Natural killer cell (primary cell): ENCODE measurements at regions not wholly inside any gene's neighbourhood (a gene's known extent, or its start where the extent isn't known, plus 50 kb on each side); places are given as distances from the start of the nearest gene placed in this dataset.

Source experiments
- ATAC-seq, 3 donors: fragments of 150-1000 bp in 2 of 3; fragments of 200-7000 bp in 1 of 3; cut with Tn5 transposase; 1 replicate in 1 of 3; 2 replicates in 2 of 3; pipeline ENCODE4 v1.10.0; 2021; ENCODE audit warnings: mild to moderate bottlenecking in 2 of 3, moderate library complexity in 2 of 3
- DNase-seq, 2 donors: peaks; one replicate each; pipeline versions ENCODE4 v3.0.0 to v3.0.0-alpha.2; 2013 to 2021; ENCODE audit warnings: mixed read lengths in 1 of 2
- H3K27ac ChIP-seq: one replicate; pipeline ENCODE4 v1.5.1; 2013; ENCODE audit warnings: mild to moderate bottlenecking, low read length
- H3K27me3 ChIP-seq: one replicate; pipeline ENCODE4 v1.6.1; 2013; ENCODE audit warnings: low read length; ENCODE audit not compliant: control insufficient read depth, insufficient read depth
- H3K36me3 ChIP-seq: one replicate; pipeline ENCODE4 v1.6.1; 2013; ENCODE audit warnings: low read length; ENCODE audit not compliant: control insufficient read depth, insufficient read depth
- H3K4me1 ChIP-seq: one replicate; pipeline ENCODE4 v1.6.1; 2013; ENCODE audit warnings: low read length; ENCODE audit not compliant: control insufficient read depth, insufficient read depth
- H3K4me3 ChIP-seq: one replicate; pipeline ENCODE4 v1.5.1; 2013; ENCODE audit warnings: low read length
- H3K9me3 ChIP-seq: one replicate; pipeline ENCODE4 v1.6.1; 2013; ENCODE audit warnings: low read length; ENCODE audit not compliant: control insufficient read depth, insufficient read depth
- H3K27ac Mint-ChIP-seq, 2 donors: one replicate each; pipeline ENCODE4 v1.8.0; 2022; ENCODE audit warnings: mild to moderate bottlenecking in 2 of 2, mixed read lengths in 2 of 2, moderate library complexity in 1 of 2
- H3K27me3 Mint-ChIP-seq, 2 donors: one replicate each; pipeline ENCODE4 v1.8.0; 2022; ENCODE audit warnings: low read depth in 2 of 2, mixed read lengths in 2 of 2
- H3K36me3 Mint-ChIP-seq: one replicate; pipeline ENCODE4 v1.8.0; 2022; ENCODE audit warnings: mixed read lengths
- H3K4me1 Mint-ChIP-seq, 2 donors: one replicate each; pipeline ENCODE4 v1.8.0; 2022; ENCODE audit warnings: mixed read lengths in 2 of 2
- H3K4me3 Mint-ChIP-seq: one replicate; pipeline ENCODE4 v1.8.0; 2022; ENCODE audit warnings: mild to moderate bottlenecking, moderate library complexity, mixed read lengths
- H3K9me3 Mint-ChIP-seq, 2 donors: one replicate each; pipeline ENCODE4 v1.8.0; 2022; ENCODE audit warnings: mixed read lengths in 2 of 2
- CTCF ChIP-seq: fragments of 200-600 bp; IDR thresholded peaks from one replicate; pipeline ENCODE4 v1.8.0; 2022; ENCODE audit warnings: antibody characterized with exemption
- WGBS: methylation state at CpG from one replicate; pipeline ENCODE4 v1.1.7; 2013; ENCODE audit warnings: missing lambda C conversion rate; ENCODE audit not compliant: insufficient coverage; 5-methylcytosine and 5-hydroxymethylcytosine counted together
- intact Hi-C: fragments of 100-400 bp; cut with micrococcal nuclease; formaldehyde crosslinking; loops from one replicate; pipeline ENCODE4 v1.14.2; 2022

DNA sequence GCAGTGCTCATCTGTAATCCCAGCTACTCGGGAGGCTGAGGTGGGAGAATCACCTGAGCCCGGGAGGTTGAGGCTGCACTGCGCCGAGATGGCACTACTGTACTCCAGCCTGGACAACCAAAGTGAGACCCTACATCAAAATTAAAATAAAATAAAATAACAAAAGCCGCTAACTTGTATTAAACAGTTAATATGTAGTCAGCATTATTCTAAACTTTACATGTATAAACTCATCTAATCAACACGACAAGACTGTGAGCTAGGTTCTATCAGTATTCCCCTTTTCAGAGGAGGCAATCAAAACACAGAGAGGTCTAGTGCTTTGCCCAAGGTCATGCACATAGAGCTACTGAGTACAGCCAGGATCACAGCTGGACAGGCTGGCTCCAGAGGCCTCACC is 111.7 kb upstream of the LINGO1 start:
- H3K9me3 Mint-ChIP-seq = no peaks in the 10 kb centered on the region
- ATAC-seq = no peak
- no peak for TF ChIP-seq CTCF

DNA sequence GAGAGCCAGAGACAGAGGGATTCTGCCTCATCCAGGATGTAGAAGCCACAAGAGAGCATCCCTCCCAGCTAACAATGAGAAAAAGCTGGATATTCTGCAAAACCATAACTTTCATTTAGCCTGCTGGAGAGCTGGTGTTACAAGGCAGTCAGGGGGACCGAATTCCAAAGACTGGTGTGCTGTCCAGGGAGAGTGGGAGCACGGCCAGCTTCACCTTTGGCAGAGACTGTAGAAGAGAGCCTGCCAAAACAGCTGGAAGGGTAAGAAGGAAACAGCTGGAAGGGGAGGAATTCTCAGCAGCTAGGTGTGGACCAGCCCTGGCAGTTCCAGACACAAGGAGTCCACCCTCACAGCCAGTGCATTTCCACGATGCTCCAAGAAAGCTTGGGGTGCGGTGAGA is 109.9 kb upstream of the LINGO1 start:
- H3K4me1 ChIP-seq = no peaks in the 10 kb centered on the region
- H3K4me3 Mint-ChIP-seq = no peak overlapping the region
- H3K36me3 ChIP-seq = no peaks in the 10 kb centered on the region
- no peaks in the 10 kb centered on the region for H3K27me3 ChIP-seq
- no peak for TF ChIP-seq CTCF
- no peaks in the 10 kb centered on the region for H3K9me3 Mint-ChIP-seq
- intact Hi-C loops = no loop called here
- ATAC-seq (no peak), DNase-seq (no peak)
- no peak overlapping the region for H3K4me3 ChIP-seq
- WGBS = 83% methylated on average over 4 of the region's 4 CpGs
- H3K27ac ChIP-seq = no peak overlapping the region
- no peaks in the 10 kb centered on the region for H3K4me1 Mint-ChIP-seq
- peaks cover 16 to 21% of the 10 kb centered on the region in 2 donors for H3K27me3 Mint-ChIP-seq
- H3K36me3 Mint-ChIP-seq = no peaks in the 10 kb centered on the region
- no peak overlapping the region for H3K27ac Mint-ChIP-seq
- no peaks in the 10 kb centered on the region for H3K9me3 ChIP-seq

More for the DNA sequence above, 111.7 kb upstream of the LINGO1 start:
- H3K4me3 Mint-ChIP-seq = no peak overlapping the region
- no peak overlapping the region for H3K27ac Mint-ChIP-seq
- no peaks in the 10 kb centered on the region for H3K27me3 ChIP-seq
- no peak overlapping the region for H3K27ac ChIP-seq
- intact Hi-C loops = no loop called here
- no peaks in the 10 kb centered on the region for H3K4me1 Mint-ChIP-seq
- H3K4me3 ChIP-seq = no peak overlapping the region
- no peaks in the 10 kb centered on the region for H3K36me3 ChIP-seq
- no peaks in the 10 kb centered on the region for H3K36me3 Mint-ChIP-seq
- no peaks in the 10 kb centered on the region for H3K9me3 ChIP-seq
- WGBS = 90% methylated on average over 6 of the region's 6 CpGs
- DNase-seq = no peak
- H3K4me1 ChIP-seq = no peaks in the 10 kb centered on the region
- H3K27me3 Mint-ChIP-seq = peaks cover 4 to 7% of the 10 kb centered on the region in 2 donors

- intact Hi-C loops = no loop called here
- no peak overlapping the region for H3K27ac Mint-ChIP-seq
- Histone ChIP-seq H3K4me3 (no peak overlapping the region), H3K9me3 (no peaks in the 10 kb centered on the region), H3K27me3 (no peaks in the 10 kb centered on the region), H3K4me1 (no peaks in the 10 kb centered on the region), H3K27ac (no peak overlapping the region), H3K36me3 (no peaks in the 10 kb centered on the region)
- peaks cover 14 to 21% of the 10 kb centered on the region in 2 donors for H3K27me3 Mint-ChIP-seq
- no peaks in the 10 kb centered on the region for H3K36me3 Mint-ChIP-seq
- ATAC-seq (no peak), DNase-seq (no peak)
- H3K4me3 Mint-ChIP-seq = no peak overlapping the region
- TF ChIP-seq CTCF = no peak
- H3K4me1 Mint-ChIP-seq = no peaks in the 10 kb centered on the region
- WGBS = 87% methylated on average over 5 of the region's 5 CpGs
- H3K9me3 Mint-ChIP-seq = no peaks in the 10 kb centered on the region
Observed at GRCh38 chr15:77742127-77742526, 109.4 kb upstream of the LINGO1 start.

DNA sequence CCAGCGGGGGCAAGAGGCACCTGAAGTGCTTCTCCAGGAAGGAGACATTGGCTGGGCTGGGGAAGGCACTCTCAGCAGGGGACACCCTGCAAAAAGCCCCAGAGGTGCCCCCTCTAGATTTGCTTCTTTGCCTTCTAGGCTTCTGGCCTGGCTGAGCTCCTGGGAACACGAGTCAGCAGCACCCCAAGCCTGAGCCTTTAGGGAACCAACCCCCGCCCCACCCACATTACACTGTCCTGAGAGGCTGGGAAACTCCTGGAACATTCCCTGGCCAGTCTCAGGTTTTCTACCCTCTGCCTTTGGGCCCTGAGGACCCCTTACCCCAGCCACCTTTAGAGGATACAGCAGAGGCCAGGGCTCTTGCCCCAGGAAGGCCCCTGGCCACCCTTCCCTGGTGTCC is 108.4 kb upstream of the LINGO1 start:
- Mint-ChIP-seq H3K36me3 (no peaks in the 10 kb centered on the region), H3K27me3 (peaks cover 14 to 21% of the 10 kb centered on the region in 2 donors), H3K9me3 (no peaks in the 10 kb centered on the region), H3K4me1 (no peaks in the 10 kb centered on the region), H3K4me3 (no peak overlapping the region), H3K27ac (no peak overlapping the region)
- TF ChIP-seq CTCF = no peak
- ATAC-seq (no peak), DNase-seq (no peak)
- intact Hi-C loops = no loop called here
- no peaks in the 10 kb centered on the region for H3K4me1 ChIP-seq
- no peaks in the 10 kb centered on the region for H3K36me3 ChIP-seq
- no peak overlapping the region for H3K4me3 ChIP-seq
- no peak overlapping the region for H3K27ac ChIP-seq
- H3K9me3 ChIP-seq = no peaks in the 10 kb centered on the region
- H3K27me3 ChIP-seq = no peaks in the 10 kb centered on the region
- WGBS = 71% methylated on average over 3 of the region's 3 CpGs
